ENCODE measurements at regions not wholly inside any gene's neighbourhood (a gene's known extent, or its start where the extent isn't known, plus 50 kb on each side); places are given as distances from the start of the nearest gene placed in this dataset.

GRCh38 chr4:142901166-142901662 is 55.1 kb upstream of the INPP4B start:
- TF ChIP-seq CTCF (IDR thresholded peaks at IDR 0.05) (no peak), EP300 (IDR thresholded peaks at IDR 0.05) (no peak)
